SK-N-SH treated with all-trans-retinoic acid at 6 μM for 48 hours (cell line): ENCODE measurements at regions not wholly inside any gene's neighbourhood (a gene's known extent, or its start where the extent isn't known, plus 50 kb on each side); places are given as distances from the start of the nearest gene placed in this dataset.

Experiments
- ATAC-seq: fragments of 200-7000 bp; cut with Tn5 transposase; 3 replicates; pipeline ENCODE4 v1.9.1; 2020; ENCODE audit warnings: mild to moderate bottlenecking, moderate library complexity
- BACH2 ChIP-seq: fragments of 250-450 bp; sonication (Bioruptor Pico); IDR thresholded peaks from 2 replicates; pipeline ENCODE4 v1.9.0; 2021; ENCODE audit warnings: mild to moderate bottlenecking, borderline replicate concordance
- ESRRG ChIP-seq: fragments of 250-450 bp; sonication (Bioruptor Pico); IDR thresholded peaks from 2 replicates; pipeline ENCODE4 v1.6.1; 2021; ENCODE audit warnings: mild to moderate bottlenecking
- GLIS3 ChIP-seq: fragments of 250-450 bp; sonication (Bioruptor Pico); IDR thresholded peaks from 2 replicates; pipeline ENCODE4 v1.5.0; 2020; ENCODE audit warnings: mild to moderate bottlenecking, moderate library complexity
- ISL1 ChIP-seq: fragments of 250-450 bp; sonication (Bioruptor Pico); IDR thresholded peaks from 2 replicates; pipeline ENCODE4 v2.1.2; 2022; ENCODE audit warnings: mild to moderate bottlenecking, moderate library complexity
- OSR1 ChIP-seq: fragments of 250-450 bp; sonication (Bioruptor Pico); IDR thresholded peaks from 2 replicates; pipeline ENCODE4 v1.8.0; 2022; ENCODE audit warnings: moderate library complexity, mild to moderate bottlenecking, inconsistent platforms
- PPARA ChIP-seq: fragments of 250-450 bp; sonication (Bioruptor Pico); IDR thresholded peaks from 2 replicates; pipeline ENCODE4 v1.5.0; 2020; ENCODE audit warnings: mild to moderate bottlenecking, borderline replicate concordance
- RARB ChIP-seq: fragments of 250-450 bp; sonication (Bioruptor Pico); IDR thresholded peaks from 2 replicates; pipeline ENCODE4 v1.8.0; 2021; ENCODE audit warnings: mild to moderate bottlenecking, moderate library complexity
- SNAI2 ChIP-seq: fragments of 250-450 bp; sonication (Bioruptor Pico); IDR thresholded peaks from 2 replicates; pipeline ENCODE4 v1.5.0; 2020; ENCODE audit warnings: mild to moderate bottlenecking, moderate library complexity
- TCF4 ChIP-seq: fragments of 250-450 bp; sonication (Bioruptor Pico); IDR thresholded peaks from 2 replicates; pipeline ENCODE4 v1.8.0; 2021; ENCODE audit warnings: mild to moderate bottlenecking, moderate library complexity, borderline replicate concordance
- TOX ChIP-seq: fragments of 250-450 bp; sonication (Bioruptor Pico); IDR thresholded peaks from 2 replicates; pipeline ENCODE4 v1.8.0; 2021; ENCODE audit warnings: mild to moderate bottlenecking, moderate library complexity, borderline replicate concordance
- ZC3H10 ChIP-seq: fragments of 250-450 bp; sonication (Bioruptor Pico); IDR thresholded peaks from 2 replicates; pipeline ENCODE4 v1.5.1; 2021; ENCODE audit warnings: mild to moderate bottlenecking, moderate library complexity
- ZFP30 ChIP-seq: fragments of 450-650 bp; formaldehyde crosslinking; IDR thresholded peaks from 2 replicates; pipeline ENCODE4 v1.5.0; 2022; ENCODE audit warnings: mild to moderate bottlenecking, moderate library complexity
- ZNF8 ChIP-seq: fragments of 450-650 bp; formaldehyde crosslinking; IDR thresholded peaks from 2 replicates; pipeline ENCODE4 v1.5.0; 2020; ENCODE audit warnings: mild to moderate bottlenecking, moderate library complexity
- TF ChIP-seq, protein P1 (sequence below): fragments of 250-450 bp; sonication (Bioruptor Pico); IDR thresholded peaks from 2 replicates; pipeline ENCODE4 v1.5.1; 2020; ENCODE audit warnings: low read depth, mild to moderate bottlenecking, moderate library complexity
- TF ChIP-seq, protein P2 (sequence below): fragments of 250-450 bp; sonication (Bioruptor Pico); IDR thresholded peaks from 2 replicates; pipeline ENCODE4 v1.5.1; 2021; ENCODE audit warnings: mild to moderate bottlenecking, moderate library complexity
- TF ChIP-seq, protein P3 (sequence below): fragments of 250-450 bp; sonication (Bioruptor Pico); IDR thresholded peaks from 2 replicates; pipeline ENCODE4 v1.8.0; 2021; ENCODE audit warnings: low read depth, mild to moderate bottlenecking, moderate library complexity, borderline replicate concordance
- TF ChIP-seq, protein P4 (sequence below): fragments of 250-450 bp; sonication (Bioruptor Pico); IDR thresholded peaks from 2 replicates; pipeline ENCODE4 v1.5.0; 2020; ENCODE audit warnings: mild to moderate bottlenecking, moderate library complexity
- TF ChIP-seq, protein P5 (sequence below): fragments of 250-450 bp; sonication (Bioruptor Pico); IDR thresholded peaks from 2 replicates; pipeline ENCODE4 v1.8.0; 2020; ENCODE audit warnings: mild to moderate bottlenecking, moderate library complexity, borderline replicate concordance

DNA sequence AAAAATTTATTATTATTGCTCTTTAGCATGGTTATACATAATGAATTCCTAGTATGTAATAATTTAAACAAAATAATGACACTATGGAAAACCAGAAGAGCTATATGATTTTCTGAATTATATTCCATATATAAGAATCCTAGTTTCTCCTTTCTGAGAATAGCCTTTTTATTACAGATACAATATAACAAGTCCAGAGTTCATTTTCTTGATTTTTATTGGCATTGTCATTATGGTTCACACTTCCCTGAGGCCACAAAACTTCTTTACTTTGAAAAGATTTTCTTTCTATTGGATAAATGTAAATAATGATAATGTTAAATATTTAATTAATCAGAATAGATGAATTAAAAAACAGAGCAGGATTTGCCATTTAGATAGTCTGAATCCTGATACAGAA lies 362.3 kb upstream of the BCHE start:
- TF ChIP-seq, protein P1, sequence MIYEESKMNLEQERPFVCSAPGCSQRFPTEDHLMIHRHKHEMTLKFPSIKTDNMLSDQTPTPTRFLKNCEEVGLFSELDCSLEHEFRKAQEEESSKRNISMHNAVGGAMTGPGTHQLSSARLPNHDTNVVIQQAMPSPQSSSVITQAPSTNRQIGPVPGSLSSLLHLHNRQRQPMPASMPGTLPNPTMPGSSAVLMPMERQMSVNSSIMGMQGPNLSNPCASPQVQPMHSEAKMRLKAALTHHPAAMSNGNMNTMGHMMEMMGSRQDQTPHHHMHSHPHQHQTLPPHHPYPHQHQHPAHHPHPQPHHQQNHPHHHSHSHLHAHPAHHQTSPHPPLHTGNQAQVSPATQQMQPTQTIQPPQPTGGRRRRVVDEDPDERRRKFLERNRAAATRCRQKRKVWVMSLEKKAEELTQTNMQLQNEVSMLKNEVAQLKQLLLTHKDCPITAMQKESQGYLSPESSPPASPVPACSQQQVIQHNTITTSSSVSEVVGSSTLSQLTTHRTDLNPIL (CRISPR knock-in tag), result no peak
- TF ChIP-seq, protein P2, sequence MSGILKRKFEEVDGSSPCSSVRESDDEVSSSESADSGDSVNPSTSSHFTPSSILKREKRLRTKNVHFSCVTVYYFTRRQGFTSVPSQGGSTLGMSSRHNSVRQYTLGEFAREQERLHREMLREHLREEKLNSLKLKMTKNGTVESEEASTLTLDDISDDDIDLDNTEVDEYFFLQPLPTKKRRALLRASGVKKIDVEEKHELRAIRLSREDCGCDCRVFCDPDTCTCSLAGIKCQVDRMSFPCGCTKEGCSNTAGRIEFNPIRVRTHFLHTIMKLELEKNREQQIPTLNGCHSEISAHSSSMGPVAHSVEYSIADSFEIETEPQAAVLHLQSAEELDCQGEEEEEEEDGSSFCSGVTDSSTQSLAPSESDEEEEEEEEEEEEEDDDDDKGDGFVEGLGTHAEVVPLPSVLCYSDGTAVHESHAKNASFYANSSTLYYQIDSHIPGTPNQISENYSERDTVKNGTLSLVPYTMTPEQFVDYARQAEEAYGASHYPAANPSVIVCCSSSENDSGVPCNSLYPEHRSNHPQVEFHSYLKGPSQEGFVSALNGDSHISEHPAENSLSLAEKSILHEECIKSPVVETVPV (CRISPR knock-in tag), result no peak
- TF ChIP-seq, protein P3, sequence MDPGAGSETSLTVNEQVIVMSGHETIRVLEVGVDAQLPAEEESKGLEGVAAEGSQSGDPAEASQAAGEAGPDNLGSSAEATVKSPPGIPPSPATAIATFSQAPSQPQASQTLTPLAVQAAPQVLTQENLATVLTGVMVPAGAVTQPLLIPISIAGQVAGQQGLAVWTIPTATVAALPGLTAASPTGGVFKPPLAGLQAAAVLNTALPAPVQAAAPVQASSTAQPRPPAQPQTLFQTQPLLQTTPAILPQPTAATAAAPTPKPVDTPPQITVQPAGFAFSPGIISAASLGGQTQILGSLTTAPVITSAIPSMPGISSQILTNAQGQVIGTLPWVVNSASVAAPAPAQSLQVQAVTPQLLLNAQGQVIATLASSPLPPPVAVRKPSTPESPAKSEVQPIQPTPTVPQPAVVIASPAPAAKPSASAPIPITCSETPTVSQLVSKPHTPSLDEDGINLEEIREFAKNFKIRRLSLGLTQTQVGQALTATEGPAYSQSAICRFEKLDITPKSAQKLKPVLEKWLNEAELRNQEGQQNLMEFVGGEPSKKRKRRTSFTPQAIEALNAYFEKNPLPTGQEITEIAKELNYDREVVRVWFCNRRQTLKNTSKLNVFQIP (CRISPR knock-in tag), result no peak

DNA sequence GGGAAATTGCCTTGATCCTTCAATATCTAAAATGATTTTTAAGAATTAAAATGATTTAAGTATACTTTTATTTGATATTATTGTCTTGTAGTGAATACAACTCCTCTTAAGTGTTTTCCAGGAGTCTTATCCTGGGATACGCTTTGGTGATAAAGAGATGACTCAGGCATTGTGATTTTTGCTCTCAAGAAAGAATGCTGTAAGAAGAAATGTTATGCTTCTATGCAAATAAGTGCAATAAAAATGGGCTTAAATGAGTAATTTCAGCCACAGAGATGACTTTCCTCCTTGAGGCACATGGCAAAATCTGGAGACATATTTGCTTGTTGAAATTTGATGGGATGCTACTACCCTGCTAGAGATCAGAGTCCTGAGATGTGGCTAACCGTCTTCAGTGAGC lies 358.6 kb upstream of the BCHE start:
- TF ChIP-seq TOX, result no peak
- TF ChIP-seq, protein P1 (CRISPR knock-in tag), result no peak
- TF ChIP-seq, all 23 proteins: peak for 0
- no peak for ATAC-seq

More for the DNA sequence above, 362.3 kb upstream of the BCHE start:
- no peak for ATAC-seq

DNA sequence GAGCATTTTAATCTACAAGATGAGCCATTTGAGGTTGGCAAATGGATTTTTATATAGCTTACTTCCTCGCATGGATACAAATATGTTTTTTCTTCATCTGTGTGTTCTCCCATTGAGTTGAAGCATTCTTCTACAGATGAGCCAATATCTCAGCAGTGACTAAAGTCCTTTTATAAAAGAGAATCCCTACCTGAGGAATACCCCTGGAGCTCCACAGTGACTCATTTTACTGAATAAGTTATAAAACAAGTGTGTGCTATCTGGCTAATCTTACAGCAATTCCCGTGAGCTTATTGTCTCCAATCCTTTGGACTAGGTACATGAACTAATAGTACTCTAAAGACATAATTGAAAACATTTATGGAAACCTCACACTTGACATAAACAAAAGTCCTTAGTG lies 354.2 kb upstream of the BCHE start:
- no peak for ATAC-seq
- TF ChIP-seq ZFP30 (CRISPR knock-in tag), result no peak
- TF ChIP-seq, protein P4, sequence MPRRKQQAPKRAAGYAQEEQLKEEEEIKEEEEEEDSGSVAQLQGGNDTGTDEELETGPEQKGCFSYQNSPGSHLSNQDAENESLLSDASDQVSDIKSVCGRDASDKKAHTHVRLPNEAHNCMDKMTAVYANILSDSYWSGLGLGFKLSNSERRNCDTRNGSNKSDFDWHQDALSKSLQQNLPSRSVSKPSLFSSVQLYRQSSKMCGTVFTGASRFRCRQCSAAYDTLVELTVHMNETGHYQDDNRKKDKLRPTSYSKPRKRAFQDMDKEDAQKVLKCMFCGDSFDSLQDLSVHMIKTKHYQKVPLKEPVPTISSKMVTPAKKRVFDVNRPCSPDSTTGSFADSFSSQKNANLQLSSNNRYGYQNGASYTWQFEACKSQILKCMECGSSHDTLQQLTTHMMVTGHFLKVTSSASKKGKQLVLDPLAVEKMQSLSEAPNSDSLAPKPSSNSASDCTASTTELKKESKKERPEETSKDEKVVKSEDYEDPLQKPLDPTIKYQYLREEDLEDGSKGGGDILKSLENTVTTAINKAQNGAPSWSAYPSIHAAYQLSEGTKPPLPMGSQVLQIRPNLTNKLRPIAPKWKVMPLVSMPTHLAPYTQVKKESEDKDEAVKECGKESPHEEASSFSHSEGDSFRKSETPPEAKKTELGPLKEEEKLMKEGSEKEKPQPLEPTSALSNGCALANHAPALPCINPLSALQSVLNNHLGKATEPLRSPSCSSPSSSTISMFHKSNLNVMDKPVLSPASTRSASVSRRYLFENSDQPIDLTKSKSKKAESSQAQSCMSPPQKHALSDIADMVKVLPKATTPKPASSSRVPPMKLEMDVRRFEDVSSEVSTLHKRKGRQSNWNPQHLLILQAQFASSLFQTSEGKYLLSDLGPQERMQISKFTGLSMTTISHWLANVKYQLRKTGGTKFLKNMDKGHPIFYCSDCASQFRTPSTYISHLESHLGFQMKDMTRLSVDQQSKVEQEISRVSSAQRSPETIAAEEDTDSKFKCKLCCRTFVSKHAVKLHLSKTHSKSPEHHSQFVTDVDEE (CRISPR knock-in tag), result no peak
- TF ChIP-seq BACH2 (CRISPR knock-in tag), result no peak
- TF ChIP-seq GLIS3 (CRISPR knock-in tag), result no peak
- no peak for TF ChIP-seq ESRRG (CRISPR knock-in tag)
- TF ChIP-seq, protein P5, sequence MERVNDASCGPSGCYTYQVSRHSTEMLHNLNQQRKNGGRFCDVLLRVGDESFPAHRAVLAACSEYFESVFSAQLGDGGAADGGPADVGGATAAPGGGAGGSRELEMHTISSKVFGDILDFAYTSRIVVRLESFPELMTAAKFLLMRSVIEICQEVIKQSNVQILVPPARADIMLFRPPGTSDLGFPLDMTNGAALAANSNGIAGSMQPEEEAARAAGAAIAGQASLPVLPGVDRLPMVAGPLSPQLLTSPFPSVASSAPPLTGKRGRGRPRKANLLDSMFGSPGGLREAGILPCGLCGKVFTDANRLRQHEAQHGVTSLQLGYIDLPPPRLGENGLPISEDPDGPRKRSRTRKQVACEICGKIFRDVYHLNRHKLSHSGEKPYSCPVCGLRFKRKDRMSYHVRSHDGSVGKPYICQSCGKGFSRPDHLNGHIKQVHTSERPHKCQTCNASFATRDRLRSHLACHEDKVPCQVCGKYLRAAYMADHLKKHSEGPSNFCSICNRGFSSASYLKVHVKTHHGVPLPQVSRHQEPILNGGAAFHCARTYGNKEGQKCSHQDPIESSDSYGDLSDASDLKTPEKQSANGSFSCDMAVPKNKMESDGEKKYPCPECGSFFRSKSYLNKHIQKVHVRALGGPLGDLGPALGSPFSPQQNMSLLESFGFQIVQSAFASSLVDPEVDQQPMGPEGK (CRISPR knock-in tag), result no peak
- no peak for TF ChIP-seq ZC3H10 (CRISPR knock-in tag)
- TF ChIP-seq ISL1 (CRISPR knock-in tag), result no peak
- no peak for TF ChIP-seq TOX
- TF ChIP-seq, protein P3 (CRISPR knock-in tag), result no peak
- no peak for TF ChIP-seq TCF4
- TF ChIP-seq OSR1, result no peak
- no peak for TF ChIP-seq SNAI2
- no peak for TF ChIP-seq RARB
- TF ChIP-seq, protein P1 (CRISPR knock-in tag), result no peak
- TF ChIP-seq PPARA (CRISPR knock-in tag), result no peak
- TF ChIP-seq ZNF8 (CRISPR knock-in tag), result no peak
